ENCODE measurements at regions not wholly inside any gene's neighbourhood (a gene's known extent, or its start where the extent isn't known, plus 50 kb on each side); places are given as distances from the start of the nearest gene placed in this dataset.

GRCh38 chr1:104624538-104624937, 874.8 kb downstream of the AMY1C start:
- no peak for TF ChIP-seq CTCF (conservative IDR thresholded peaks at IDR 0.05; ENCODE audit: low read length)
- TF ChIP-seq EZH2phosphoT487 (IDR thresholded peaks at IDR 0.05; ENCODE audit: borderline replicate concordance): no peak
